WTC11 (cell line): ENCODE measurements at regions not wholly inside any gene's neighbourhood (a gene's known extent, or its start where the extent isn't known, plus 50 kb on each side); places are given as distances from the start of the nearest gene placed in this dataset.
A peak's percentile ranks its signal among the peaks of the same experiment; 100 is the strongest.

Source experiments
- ATAC-seq: fragments of 200-7000 bp; cut with Tn5 transposase; 2 replicates; pipeline ENCODE4 v1.10.0; 2021; ENCODE audit warnings: mild to moderate bottlenecking, moderate library complexity
- CTCF ChIA-PET: fragments of 300-600 bp; sonication (Branson Sonifier 250); formaldehyde crosslinking; loops from one replicate; lab custom pipeline; 2021; ENCODE audit warnings: antibody characterized with exemption; lab: Charles Lee
- POLR2A ChIA-PET: fragments of 350-600 bp; sonication (Branson Sonifier 250); formaldehyde crosslinking; loops from one replicate; lab custom pipeline; 2021; ENCODE audit warnings: antibody characterized with exemption; lab: Charles Lee
- DNase-seq: peaks from one replicate; pipeline ENCODE4 v3.0.0; 2021; ENCODE audit warnings: low spot score
- H3K27ac Mint-ChIP-seq: 2 replicates; pipeline ENCODE4 v1.8.0; 2021; ENCODE audit warnings: mixed read lengths
- H3K27me3 Mint-ChIP-seq: 2 replicates; pipeline ENCODE4 v1.8.0; 2021; ENCODE audit warnings: low read depth, mild to moderate bottlenecking, moderate library complexity, mixed read lengths
- H3K36me3 Mint-ChIP-seq: 2 replicates; pipeline ENCODE4 v1.8.0; 2021; ENCODE audit warnings: mixed read lengths
- H3K4me1 Mint-ChIP-seq: 2 replicates; pipeline ENCODE4 v1.8.0; 2022; ENCODE audit warnings: mixed read lengths
- H3K4me3 Mint-ChIP-seq: 2 replicates; pipeline ENCODE4 v1.8.0; 2021; ENCODE audit warnings: mild to moderate bottlenecking, moderate library complexity, mixed read lengths
- H3K9me3 Mint-ChIP-seq: 2 replicates; pipeline ENCODE4 v1.8.0; 2021; ENCODE audit warnings: mixed read lengths
- ARID4B ChIP-seq: sonication (generic); formaldehyde crosslinking; IDR thresholded peaks from 2 replicates; pipeline ENCODE4 v1.8.0; 2023; ENCODE audit warnings: missing genetic modification reagents, mild to moderate bottlenecking, borderline replicate concordance
- ATF2 ChIP-seq: sonication (generic); formaldehyde crosslinking; IDR thresholded peaks from 2 replicates; pipeline ENCODE4 v1.8.1; 2022; ENCODE audit warnings: low read depth, missing genetic modification reagents, borderline replicate concordance
- E2F5 ChIP-seq: sonication (generic); formaldehyde crosslinking; IDR thresholded peaks from 2 replicates; pipeline ENCODE4 v1.8.1; 2022; ENCODE audit warnings: mild to moderate bottlenecking, moderate library complexity, missing genetic modification reagents
- EMX1 ChIP-seq: fragments of 250-450 bp; sonication (Bioruptor Pico); IDR thresholded peaks from 2 replicates; pipeline ENCODE4 v1.8.0; 2021; ENCODE audit warnings: mild to moderate bottlenecking
- FOXJ3 ChIP-seq: sonication (generic); formaldehyde crosslinking; IDR thresholded peaks from 2 replicates; pipeline ENCODE4 v1.9.0; 2021; ENCODE audit warnings: missing genetic modification reagents, mild to moderate bottlenecking, borderline replicate concordance
- GABPB1 ChIP-seq: sonication (generic); formaldehyde crosslinking; IDR thresholded peaks from 2 replicates; pipeline ENCODE4 v1.8.1; 2023; ENCODE audit warnings: mild to moderate bottlenecking, missing genetic modification reagents
- GTF2I ChIP-seq: fragments of 250-450 bp; sonication (Bioruptor Pico); conservative IDR thresholded peaks from 2 replicates; pipeline ENCODE4 v1.4.0; 2021; ENCODE audit warnings: mild to moderate bottlenecking
- IRF1 ChIP-seq: sonication (generic); formaldehyde crosslinking; IDR thresholded peaks from 2 replicates; pipeline ENCODE4 v1.8.0; 2023; ENCODE audit warnings: missing genetic modification reagents
- MXD4 ChIP-seq: fragments of 250-450 bp; sonication (Bioruptor Pico); IDR thresholded peaks from 2 replicates; pipeline ENCODE4 v1.8.0; 2021; ENCODE audit warnings: mild to moderate bottlenecking, moderate library complexity, borderline replicate concordance
- TEAD1 ChIP-seq: sonication (generic); formaldehyde crosslinking; IDR thresholded peaks from 2 replicates; pipeline ENCODE4 v1.8.0; 2022; ENCODE audit warnings: mild to moderate bottlenecking, missing genetic modification reagents
- USF1 ChIP-seq: sonication (generic); formaldehyde crosslinking; IDR thresholded peaks from 2 replicates; pipeline ENCODE4 v1.8.0; 2022; ENCODE audit warnings: mild to moderate bottlenecking, missing genetic modification reagents
- ZBTB21 ChIP-seq: sonication (generic); formaldehyde crosslinking; IDR thresholded peaks from 2 replicates; pipeline ENCODE4 v1.8.1; 2023; ENCODE audit warnings: mild to moderate bottlenecking, missing genetic modification reagents, borderline replicate concordance
- ZNF138 ChIP-seq: sonication (generic); formaldehyde crosslinking; conservative IDR thresholded peaks from 2 replicates; pipeline ENCODE4 v1.8.1; 2022; ENCODE audit warnings: mild to moderate bottlenecking, moderate library complexity, missing genetic modification reagents
- ZNF317 ChIP-seq: sonication (generic); formaldehyde crosslinking; IDR thresholded peaks from 2 replicates; pipeline ENCODE4 v1.8.1; 2023; ENCODE audit warnings: low read depth, mild to moderate bottlenecking, moderate library complexity, missing genetic modification reagents, borderline replicate concordance
- ZNF396 ChIP-seq: fragments of 250-450 bp; sonication (Bioruptor Pico); IDR thresholded peaks from 2 replicates; pipeline ENCODE4 v1.8.0; 2021; ENCODE audit warnings: mild to moderate bottlenecking, moderate library complexity, borderline replicate concordance

- no peak for TF ChIP-seq IRF1
- no peak for TF ChIP-seq ZNF396
- TF ChIP-seq E2F5 = no peak
- TF ChIP-seq GTF2I (CRISPR knock-in tag) = no peak
- TF ChIP-seq USF1 = no peak
- TF ChIP-seq, all 79 proteins: peak for 0
Measured at GRCh38 chr6:2378891-2379652, 133.7 kb upstream of the GMDS start (continued).

- no peaks in the 10 kb centered on the region for H3K36me3 Mint-ChIP-seq
- DNase-seq = no peak
- POLR2A ChIA-PET = no interaction called here
- no peak for TF ChIP-seq ATF2 (CRISPR knock-in tag)
- no peak for TF ChIP-seq ZNF396
- TF ChIP-seq TEAD1 (CRISPR knock-in tag) = no peak
- TF ChIP-seq FOXJ3 = no peak
- TF ChIP-seq GABPB1 (CRISPR knock-in tag) = no peak
- TF ChIP-seq ZNF317 (CRISPR knock-in tag) = no peak
- TF ChIP-seq EMX1 = no peak
- TF ChIP-seq ARID4B (CRISPR knock-in tag) = no peak
- TF ChIP-seq ZNF138 = no peak
- no peak for TF ChIP-seq ZBTB21 (CRISPR knock-in tag)
- TF ChIP-seq MXD4 = no peak
- TF ChIP-seq, all 79 proteins: peak for 0
- Mint-ChIP-seq H3K27me3 (no peaks in the 10 kb centered on the region), H3K4me1 (no peaks in the 10 kb centered on the region), H3K9me3 (no peaks in the 10 kb centered on the region), H3K27ac (peak overlapping the region; percentile 26; the same call in 1 of the 2 replicates), H3K4me3 (no peak overlapping the region)
- no peak for ATAC-seq
- CTCF ChIA-PET = no interaction called here
Measured at GRCh38 chr6:2378046-2378657, 132.7 kb upstream of the GMDS start.
